Caco-2 (cell line): ENCODE measurements at regions not wholly inside any gene's neighbourhood (a gene's known extent, or its start where the extent isn't known, plus 50 kb on each side); places are given as distances from the start of the nearest gene placed in this dataset.

Source experiments
- BruUV-seq: library from RNA; stranded (reverse); fragments of 400-500 nt; replicated peaks from 2 replicates; lab custom pipeline; 2021; lab: Mats Ljungman, UMichigan
- CTCF ChIA-PET: fragments of 300-600 bp; sonication (Branson Sonifier 250); formaldehyde crosslinking; loops from one replicate; lab custom pipeline; 2022; ENCODE audit warnings: antibody characterized with exemption; lab: Charles Lee
- POLR2A ChIA-PET: fragments of 300-600 bp; sonication (Branson Sonifier 250); formaldehyde crosslinking; loops from one replicate; lab custom pipeline; 2022; ENCODE audit warnings: antibody characterized with exemption; lab: Charles Lee
- DNase-seq, 2 experiments: peaks; one replicate each; pipeline versions ENCODE4 v3.0.0 to v3.0.0-alpha.2; 2020 to 2022
- H3K27me3 ChIP-seq: replicated peaks from 2 replicates; pipeline ENCODE4 v1.6.0; 2011; ENCODE audit warnings: low read length; ENCODE audit not compliant: control insufficient read depth, insufficient read depth
- H3K36me3 ChIP-seq: 2 replicates; pipeline ENCODE4 v1.5.1; 2011; ENCODE audit warnings: low read length; ENCODE audit not compliant: control insufficient read depth, insufficient read depth
- H3K4me1 ChIP-seq: fragments of 250-450 bp; sonication (Bioruptor Pico); 2 replicates; pipeline ENCODE4 v1.5.1; 2020; ENCODE audit warnings: mild to moderate bottlenecking
- H3K4me3 ChIP-seq: 2 replicates; pipeline ENCODE4 v1.5.1; 2011; ENCODE audit warnings: low read depth, mild to moderate bottlenecking, control low read depth, low read length
- H3K9me3 ChIP-seq: fragments of 250-450 bp; sonication (Bioruptor Pico); 2 replicates; pipeline ENCODE4 v1.5.1; 2020; ENCODE audit warnings: mild to moderate bottlenecking, moderate library complexity
- H3K27ac Mint-ChIP-seq: one replicate; pipeline ENCODE4 v1.8.0; 2022; ENCODE audit warnings: mixed read lengths; ENCODE audit not compliant: unreplicated experiment
- H3K27me3 Mint-ChIP-seq: one replicate; pipeline ENCODE4 v1.8.0; 2022; ENCODE audit warnings: mixed read lengths; ENCODE audit not compliant: insufficient read depth, unreplicated experiment
- H3K36me3 Mint-ChIP-seq: one replicate; pipeline ENCODE4 v1.8.0; 2022; ENCODE audit warnings: mild to moderate bottlenecking, mixed read lengths; ENCODE audit not compliant: insufficient read depth, unreplicated experiment
- H3K4me1 Mint-ChIP-seq: one replicate; pipeline ENCODE4 v1.8.0; 2022; ENCODE audit warnings: low read depth, mixed read lengths; ENCODE audit not compliant: unreplicated experiment
- H3K4me3 Mint-ChIP-seq: one replicate; pipeline ENCODE4 v1.8.0; 2022; ENCODE audit warnings: mild to moderate bottlenecking, moderate library complexity, mixed read lengths; ENCODE audit not compliant: unreplicated experiment
- H3K9me3 Mint-ChIP-seq: one replicate; pipeline ENCODE4 v1.8.0; 2022; ENCODE audit warnings: mixed read lengths; ENCODE audit not compliant: unreplicated experiment
- intact Hi-C: fragments of 100-400 bp; cut with micrococcal nuclease; formaldehyde crosslinking; loops from one replicate; pipeline ENCODE4 v1.10.0; 2022; ENCODE audit not compliant: unreplicated experiment
- TF ChIP-seq, protein P1 (sequence below), 2 experiments: fragments of 200-600 bp in 1 of 2; IDR thresholded peaks; 1 replicate in 1 of 2; 2 replicates in 1 of 2; pipeline versions ENCODE4 v1.5.1 to v1.8.0; 2011 to 2022; ENCODE audit warnings: antibody characterized with exemption in 1 of 2, control low read depth in 1 of 2, inconsistent platforms in 1 of 2, low read depth in 1 of 2, low read length in 1 of 2, mild to moderate bottlenecking in 1 of 2, moderate library complexity in 1 of 2; ENCODE audit not compliant: insufficient read depth in 1 of 2, severe bottlenecking in 1 of 2, unreplicated experiment in 1 of 2

DNA sequence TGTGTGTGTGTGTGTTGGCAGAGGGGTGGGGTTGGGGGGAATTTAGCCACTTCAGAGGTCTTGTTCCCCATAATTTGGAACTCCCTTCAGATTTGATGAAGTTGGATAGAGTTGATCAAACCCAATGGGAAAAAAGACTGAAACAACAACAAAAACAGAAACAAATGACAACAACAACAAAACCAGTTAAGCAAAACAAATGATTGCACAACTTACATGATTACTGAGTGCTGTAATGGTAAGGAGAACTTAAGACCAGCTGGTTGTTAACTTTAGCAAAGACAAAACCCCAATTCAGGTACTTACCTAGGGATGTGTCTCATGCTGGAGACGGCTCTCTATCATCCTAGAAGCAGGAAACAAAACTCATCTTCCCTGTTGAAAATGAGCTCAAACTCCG is 107.8 kb upstream of the DDHD1 start:
- H3K27ac Mint-ChIP-seq, result no peak overlapping the region
- peaks cover 9% of the 10 kb centered on the region for H3K27me3 Mint-ChIP-seq
- peaks cover 9% of the 10 kb centered on the region for H3K4me1 ChIP-seq
- ChIA-PET POLR2A (no interaction called here), CTCF (no interaction called here)
- no peaks in the 10 kb centered on the region for H3K36me3 ChIP-seq
- no peaks in the 10 kb centered on the region for H3K4me1 Mint-ChIP-seq
- no peaks in the 10 kb centered on the region for H3K36me3 Mint-ChIP-seq
- H3K27me3 ChIP-seq, result no peaks in the 10 kb centered on the region
- intact Hi-C loops, result no loop called here
- no peak for DNase-seq
- TF ChIP-seq, protein P1, sequence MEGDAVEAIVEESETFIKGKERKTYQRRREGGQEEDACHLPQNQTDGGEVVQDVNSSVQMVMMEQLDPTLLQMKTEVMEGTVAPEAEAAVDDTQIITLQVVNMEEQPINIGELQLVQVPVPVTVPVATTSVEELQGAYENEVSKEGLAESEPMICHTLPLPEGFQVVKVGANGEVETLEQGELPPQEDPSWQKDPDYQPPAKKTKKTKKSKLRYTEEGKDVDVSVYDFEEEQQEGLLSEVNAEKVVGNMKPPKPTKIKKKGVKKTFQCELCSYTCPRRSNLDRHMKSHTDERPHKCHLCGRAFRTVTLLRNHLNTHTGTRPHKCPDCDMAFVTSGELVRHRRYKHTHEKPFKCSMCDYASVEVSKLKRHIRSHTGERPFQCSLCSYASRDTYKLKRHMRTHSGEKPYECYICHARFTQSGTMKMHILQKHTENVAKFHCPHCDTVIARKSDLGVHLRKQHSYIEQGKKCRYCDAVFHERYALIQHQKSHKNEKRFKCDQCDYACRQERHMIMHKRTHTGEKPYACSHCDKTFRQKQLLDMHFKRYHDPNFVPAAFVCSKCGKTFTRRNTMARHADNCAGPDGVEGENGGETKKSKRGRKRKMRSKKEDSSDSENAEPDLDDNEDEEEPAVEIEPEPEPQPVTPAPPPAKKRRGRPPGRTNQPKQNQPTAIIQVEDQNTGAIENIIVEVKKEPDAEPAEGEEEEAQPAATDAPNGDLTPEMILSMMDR (IDR thresholded peaks at IDR 0.05; ENCODE audit: insufficient read depth in 1 of 2, low read depth in 1 of 2, low read length in 1 of 2, severe bottlenecking in 1 of 2, unreplicated experiment in 1 of 2), result no peak
- H3K4me3 ChIP-seq, result no peak overlapping the region
- no peaks in the 10 kb centered on the region; the same call in 1 of the 2 replicates for H3K9me3 ChIP-seq
- BruUV-seq, result no TSS peak
- no peak overlapping the region for H3K4me3 Mint-ChIP-seq
- no peaks in the 10 kb centered on the region for H3K9me3 Mint-ChIP-seq

DNA sequence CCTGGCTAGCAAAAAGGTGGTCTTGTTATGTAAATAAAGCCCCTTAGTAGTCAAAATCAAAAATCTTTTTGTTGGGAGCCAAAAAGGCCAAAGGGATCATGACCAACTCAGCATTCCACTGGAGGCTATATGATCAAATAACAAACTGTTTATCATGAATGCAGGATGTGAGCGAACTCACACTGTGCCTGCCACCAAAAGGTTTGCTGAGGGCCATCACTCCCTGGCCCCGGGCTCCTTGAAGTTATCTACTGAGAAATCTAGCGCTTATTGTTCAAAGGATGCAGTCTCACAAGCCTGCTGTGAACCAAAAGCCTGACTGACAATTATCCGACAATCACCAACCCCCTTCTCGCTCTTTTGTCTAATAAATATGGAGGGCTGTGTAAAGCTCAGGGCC is 107.2 kb upstream of the DDHD1 start:
- no peaks in the 10 kb centered on the region for H3K4me1 Mint-ChIP-seq
- H3K4me3 Mint-ChIP-seq, result no peak overlapping the region
- TF ChIP-seq, protein P1 (IDR thresholded peaks at IDR 0.05; ENCODE audit: insufficient read depth in 1 of 2, low read depth in 1 of 2, low read length in 1 of 2, severe bottlenecking in 1 of 2, unreplicated experiment in 1 of 2), result no peak
- intact Hi-C loops, result no loop called here
- no peaks in the 10 kb centered on the region; the same call in 1 of the 2 replicates for H3K9me3 ChIP-seq
- no TSS peak for BruUV-seq
- ChIA-PET POLR2A (no interaction called here), CTCF (no interaction called here)
- no peaks in the 10 kb centered on the region for H3K27me3 ChIP-seq
- no peaks in the 10 kb centered on the region for H3K36me3 Mint-ChIP-seq
- H3K9me3 Mint-ChIP-seq, result no peaks in the 10 kb centered on the region
- no peaks in the 10 kb centered on the region for H3K36me3 ChIP-seq
- DNase-seq, result no peak
- H3K27ac Mint-ChIP-seq, result no peak overlapping the region
- peaks cover 8% of the 10 kb centered on the region for H3K4me1 ChIP-seq
- peaks cover 9% of the 10 kb centered on the region for H3K27me3 Mint-ChIP-seq
- H3K4me3 ChIP-seq, result no peak overlapping the region

DNA sequence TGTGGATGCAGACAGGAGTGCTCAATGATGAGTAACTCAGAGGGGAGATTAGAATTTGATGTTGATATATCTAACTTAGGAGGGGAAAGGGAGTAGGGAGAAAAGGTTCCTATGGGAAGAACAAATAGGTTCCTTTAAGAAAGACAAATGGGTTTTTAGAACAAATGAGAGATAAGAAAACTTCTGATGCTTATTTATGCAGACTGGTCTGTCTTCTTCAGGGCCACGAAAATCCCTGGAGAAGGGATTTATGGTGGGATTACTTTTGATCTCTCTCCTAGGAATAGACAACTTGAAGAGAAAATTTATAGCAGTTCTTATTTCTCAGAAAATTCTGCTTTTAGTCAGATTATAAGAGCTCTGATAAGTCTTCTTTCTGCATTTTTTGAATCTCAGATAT is 99.0 kb upstream of the DDHD1 start:
- peaks cover 5% of the 10 kb centered on the region for H3K9me3 Mint-ChIP-seq
- no peaks in the 10 kb centered on the region for H3K4me1 ChIP-seq
- no TSS peak for BruUV-seq
- no peaks in the 10 kb centered on the region for H3K4me1 Mint-ChIP-seq
- H3K27ac Mint-ChIP-seq, result no peak overlapping the region
- TF ChIP-seq, protein P1 (IDR thresholded peaks at IDR 0.05; ENCODE audit: insufficient read depth in 1 of 2, low read depth in 1 of 2, low read length in 1 of 2, severe bottlenecking in 1 of 2, unreplicated experiment in 1 of 2), result no peak
- no peaks in the 10 kb centered on the region for H3K36me3 Mint-ChIP-seq
- no peak overlapping the region for H3K4me3 ChIP-seq
- H3K36me3 ChIP-seq, result no peaks in the 10 kb centered on the region
- no peaks in the 10 kb centered on the region for H3K27me3 ChIP-seq
- ChIA-PET POLR2A (no interaction called here), CTCF (no interaction called here)
- DNase-seq, result no peak
- no peak overlapping the region for H3K4me3 Mint-ChIP-seq
- intact Hi-C loops, result no loop called here
- H3K9me3 ChIP-seq, result no peaks in the 10 kb centered on the region
- H3K27me3 Mint-ChIP-seq, result peaks cover 19% of the 10 kb centered on the region
